ENCODE measurements at regions not wholly inside any gene's neighbourhood (a gene's known extent, or its start where the extent isn't known, plus 50 kb on each side); places are given as distances from the start of the nearest gene placed in this dataset.

DNA sequence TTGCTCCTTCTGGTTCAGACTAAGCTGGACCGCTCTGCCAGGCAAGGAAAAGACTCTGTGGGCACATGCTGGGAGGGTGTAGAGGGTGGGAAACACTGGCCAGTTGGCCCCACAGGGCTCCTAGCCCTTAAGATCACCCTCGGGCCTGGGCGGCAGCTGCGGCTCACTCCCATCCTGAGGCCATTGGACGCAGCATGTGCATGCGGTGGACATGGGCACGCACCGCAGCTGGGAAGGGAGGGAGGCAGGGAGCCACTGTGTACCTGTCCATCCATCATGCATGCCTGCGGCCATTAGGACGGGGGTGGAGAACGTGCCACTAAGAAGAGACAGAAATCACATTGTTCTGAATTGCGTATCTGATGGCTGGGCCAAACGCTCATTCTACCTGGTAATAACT lies 140.1 kb upstream of the THBS2 start:
- TF ChIP-seq POLR2AphosphoS5 (IDR thresholded peaks at IDR 0.05; ENCODE audit: low read depth, low read length) (no peak), POLR2A (IDR thresholded peaks at IDR 0.05; ENCODE audit: low read depth, low read length) (no peak), POU2F2 (IDR thresholded peaks at IDR 0.05; ENCODE audit: low read depth, low read length) (no peak), TAF1 (IDR thresholded peaks at IDR 0.05; ENCODE audit: low read depth, low read length) (no peak)
